HCT116 (cell line): ENCODE measurements at regions not wholly inside any gene's neighbourhood (a gene's known extent, or its start where the extent isn't known, plus 50 kb on each side); places are given as distances from the start of the nearest gene placed in this dataset.

ENCODE experiments used
- CTCF ChIP-seq, 3 experiments: fragments of 200-600 bp in 1 of 3; sonication (generic) in 1 of 3; IDR thresholded peaks in 2 of 3; conservative IDR thresholded peaks in 1 of 3; 2 replicates each; pipeline ENCODE4 v1.5.1; 2012 to 2017; ENCODE audit warnings: low read depth in 2 of 3, low read length in 2 of 3, antibody characterized with exemption in 1 of 3, borderline replicate concordance in 1 of 3, control low read depth in 1 of 3, mild to moderate bottlenecking in 1 of 3, mixed read lengths in 1 of 3, mixed run types in 1 of 3, moderate library complexity in 1 of 3; ENCODE audit not compliant: insufficient read depth in 1 of 3
- JUND ChIP-seq: IDR thresholded peaks from 2 replicates; pipeline ENCODE4 v1.6.1; 2012
- MAX ChIP-seq: IDR thresholded peaks from 2 replicates; pipeline ENCODE4 v1.6.1; 2012
- POLR2A ChIP-seq: IDR thresholded peaks from 2 replicates; pipeline ENCODE4 v1.7.0; 2011; ENCODE audit warnings: borderline replicate concordance; ENCODE audit not compliant: insufficient read depth, insufficient read length; ENCODE audit errors: extremely low read depth
- POLR2AphosphoS5 ChIP-seq: IDR thresholded peaks from 2 replicates; pipeline ENCODE4 v1.6.1; 2011; ENCODE audit warnings: mild to moderate bottlenecking, low read depth, low read length, moderate library complexity
- REST ChIP-seq: IDR thresholded peaks from 2 replicates; pipeline ENCODE4 v1.6.1; 2012; ENCODE audit warnings: low read depth
- SP1 ChIP-seq: IDR thresholded peaks from 2 replicates; pipeline ENCODE4 v1.6.1; 2012; ENCODE audit warnings: low read depth

GRCh38 chr13:53568491-53568890, 539.9 kb downstream of the OLFM4 start:
- TF ChIP-seq POLR2A (no peak), JUND (no peak), MAX (no peak), SP1 (no peak), CTCF (IDR thresholded peaks at IDR 0.05 in 2 of 3, conservative IDR thresholded peaks at IDR 0.05 in 1 of 3; ENCODE audit: borderline replicate concordance in 1 of 3, insufficient read depth in 1 of 3, low read depth in 2 of 3, low read length in 2 of 3) (no peak), POLR2AphosphoS5 (no peak), REST (no peak)
